B cell (primary cell): ENCODE measurements at regions not wholly inside any gene's neighbourhood (a gene's known extent, or its start where the extent isn't known, plus 50 kb on each side); places are given as distances from the start of the nearest gene placed in this dataset.

ENCODE experiments used
- ATAC-seq: fragments of 200-7000 bp; cut with Tn5 transposase; one replicate; pipeline ENCODE4 v1.10.0; 2021; ENCODE audit warnings: low read depth, mild to moderate bottlenecking, moderate number of reproducible peaks, moderate library complexity
- CTCF ChIA-PET: fragments of 350-600 bp; sonication (Branson Sonifier 250); formaldehyde crosslinking; loops from one replicate; lab custom pipeline; 2021; ENCODE audit warnings: antibody characterized with exemption, inconsistent platforms; lab: Charles Lee
- POLR2A ChIA-PET: fragments of 350-600 bp; sonication (Branson Sonifier 250); formaldehyde crosslinking; loops from one replicate; lab custom pipeline; 2021; ENCODE audit warnings: antibody characterized with exemption; lab: Charles Lee
- DNase-seq: peaks from one replicate; pipeline ENCODE4 v3.0.0; 2013
- H2AFZ ChIP-seq: 2 replicates; pipeline ENCODE4 v1.6.1; 2012; ENCODE audit warnings: mild to moderate bottlenecking, low read depth, low read length; ENCODE audit not compliant: insufficient read depth, poor library complexity, severe bottlenecking
- H3K27ac ChIP-seq, 2 donors: 1 replicate in 1 of 2; 2 replicates in 1 of 2; pipeline ENCODE4 v1.5.1; 2012 to 2013; ENCODE audit warnings: low read length in 2 of 2, mild to moderate bottlenecking in 2 of 2, moderate library complexity in 1 of 2
- H3K27me3 ChIP-seq, 4 experiments: fragments of 200-600 bp in 1 of 4; sonication (generic) in 1 of 4; replicated peaks in 1 of 4; 1 replicate in 2 of 4; 2 replicates in 2 of 4; pipeline versions ENCODE4 v1.6.1 to v1.7.0; 2013 to 2016; ENCODE audit warnings: low read length in 3 of 4, mild to moderate bottlenecking in 2 of 4, mixed read lengths in 1 of 4, moderate library complexity in 1 of 4; ENCODE audit not compliant: insufficient read depth in 4 of 4, control insufficient read depth in 3 of 4; ENCODE audit errors: control extremely low read depth in 1 of 4
- H3K36me3 ChIP-seq, 2 experiments: replicated peaks in 1 of 2; 1 replicate in 1 of 2; 2 replicates in 1 of 2; pipeline versions ENCODE4 v1.6.1 to v1.7.1; 2013; ENCODE audit warnings: low read length in 1 of 2; ENCODE audit not compliant: insufficient read depth in 2 of 2, control insufficient read depth in 1 of 2; ENCODE audit errors: control extremely low read depth in 1 of 2, extremely low read depth in 1 of 2
- H3K4me1 ChIP-seq, 2 donors: fragments of 200-600 bp in 1 of 2; sonication (generic) in 1 of 2; 1 replicate in 1 of 2; 2 replicates in 1 of 2; pipeline versions ENCODE4 v1.5.1 to v1.6.1; 2013 to 2017; ENCODE audit warnings: low read length in 2 of 2; ENCODE audit not compliant: control insufficient read depth in 2 of 2, insufficient read depth in 2 of 2
- H3K4me2 ChIP-seq: replicated peaks from 2 replicates; pipeline ENCODE3; 2012; ENCODE audit warnings: mild to moderate bottlenecking, low read depth, low read length; ENCODE audit not compliant: poor library complexity, severe bottlenecking
- H3K4me3 ChIP-seq, 5 experiments: fragments of 200-600 bp in 1 of 5; sonication (generic) in 1 of 5; 1 replicate in 3 of 5; 2 replicates in 2 of 5; pipeline versions ENCODE4 v1.5.1 to v1.7.0; 2011 to 2016; ENCODE audit warnings: low read length in 4 of 5, mild to moderate bottlenecking in 4 of 5, low read depth in 2 of 5, control low read depth in 1 of 5, moderate library complexity in 1 of 5; ENCODE audit not compliant: insufficient read depth in 1 of 5; ENCODE audit errors: control extremely low read depth in 1 of 5, extremely low read depth in 1 of 5
- H3K79me2 ChIP-seq: fragments of 200-600 bp; sonication (generic); one replicate; pipeline ENCODE4 v1.6.0; 2016; ENCODE audit warnings: low read length; ENCODE audit not compliant: control insufficient read depth, insufficient read depth
- H3K9ac ChIP-seq: fragments of 200-600 bp; sonication (generic); 2 replicates; pipeline ENCODE4 v1.6.1; 2017; ENCODE audit warnings: mild to moderate bottlenecking, low read length, moderate library complexity
- H3K9me3 ChIP-seq, 3 donors: one replicate each; pipeline versions ENCODE4 v1.6.1 to v1.7.1; 2013; ENCODE audit warnings: low read length in 2 of 3; ENCODE audit not compliant: control insufficient read depth in 2 of 3, insufficient read depth in 1 of 3; ENCODE audit errors: control extremely low read depth in 1 of 3
- H4K20me1 ChIP-seq: 2 replicates; pipeline ENCODE4 v1.6.0; 2012; ENCODE audit warnings: mild to moderate bottlenecking, low read length; ENCODE audit not compliant: insufficient read depth, control insufficient read depth, poor library complexity, severe bottlenecking
- H3K27ac Mint-ChIP-seq: one replicate; pipeline ENCODE4 v1.8.0; 2021; ENCODE audit warnings: mixed read lengths
- H3K27me3 Mint-ChIP-seq: one replicate; pipeline ENCODE4 v1.8.0; 2021; ENCODE audit warnings: mixed read lengths
- H3K4me1 Mint-ChIP-seq: one replicate; pipeline ENCODE4 v1.8.0; 2021; ENCODE audit warnings: mixed read lengths
- H3K4me3 Mint-ChIP-seq: one replicate; pipeline ENCODE4 v1.8.0; 2021; ENCODE audit warnings: mixed read lengths
- H3K9me3 Mint-ChIP-seq: one replicate; pipeline ENCODE4 v1.8.0; 2022; ENCODE audit warnings: mixed read lengths; ENCODE audit not compliant: insufficient read depth
- EZH2 ChIP-seq: IDR thresholded peaks from 2 replicates; pipeline ENCODE4 v1.6.1; 2012; ENCODE audit warnings: borderline replicate concordance, low read depth, mild to moderate bottlenecking, moderate library complexity, low read length; ENCODE audit not compliant: insufficient read depth, poor library complexity, severe bottlenecking
- WGBS: methylation state at CpG from one replicate; pipeline ENCODE4 v1.1.5; 2013; ENCODE audit warnings: missing lambda C conversion rate; ENCODE audit not compliant: insufficient coverage; 5-methylcytosine and 5-hydroxymethylcytosine counted together
- intact Hi-C: fragments of 100-400 bp; cut with micrococcal nuclease; formaldehyde crosslinking; loops from one replicate; pipeline ENCODE4 v1.10.0; 2022
- TF ChIP-seq, protein P1 (sequence below): fragments of 200-600 bp; IDR thresholded peaks from one replicate; pipeline ENCODE4 v1.8.0; 2022; ENCODE audit warnings: antibody characterized with exemption, mild to moderate bottlenecking

DNA sequence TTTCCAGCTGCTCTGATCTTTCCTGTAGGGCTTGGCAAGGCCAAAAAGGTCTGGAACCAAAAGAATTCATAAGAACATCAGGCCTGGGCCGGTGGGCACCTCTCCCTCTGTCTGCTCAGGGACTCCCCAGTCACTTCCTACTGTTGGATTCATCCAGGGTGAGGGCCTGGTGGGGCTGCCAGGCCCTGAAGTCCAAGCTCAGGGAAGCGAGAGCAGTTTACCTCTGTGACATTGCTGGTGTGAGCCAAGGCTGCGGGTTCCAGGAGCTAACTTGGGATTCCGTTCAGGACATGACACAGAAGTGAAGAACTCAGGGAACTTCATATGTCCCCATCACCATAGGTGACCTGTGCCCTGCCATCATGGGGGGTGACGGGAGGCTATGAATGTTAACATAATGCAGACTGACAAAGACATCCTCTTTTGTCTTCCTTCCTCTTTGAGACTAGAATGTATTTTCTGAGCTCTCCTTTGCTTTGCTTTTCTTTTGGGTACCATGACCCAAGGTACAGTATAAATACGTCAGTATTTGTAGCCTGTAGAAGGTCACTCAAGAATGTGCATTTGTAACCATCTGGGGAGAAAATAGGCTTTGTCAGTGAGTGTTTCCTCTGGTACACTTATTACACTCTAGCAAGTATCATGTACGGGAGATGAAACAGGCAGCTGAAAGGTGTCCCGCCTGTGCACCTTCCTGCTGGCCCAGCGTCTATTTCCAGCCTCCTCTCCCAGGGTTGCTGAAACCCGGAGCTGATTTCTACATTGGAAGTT, 130.5 kb upstream of the SLC1A4 start:
- ChIA-PET POLR2A (interaction anchor here (0.8 to 2.9 kb wide), 12 partner anchors 8 to 335 kb away, joined by 3 to 33 read pairs (median 4); partner anchors contain the start of genes AFTPH and SERTAD2), CTCF (interaction anchor here (0.7 to 9.0 kb wide), 18 partner anchors 8 to 528 kb away, joined by 3 to 138 read pairs (median 6); partner anchors contain the start of gene SERTAD2)
- H3K36me3 ChIP-seq: peaks cover 2 to 3% of the 10 kb centered on the region in 2 experiments
- peaks cover 0 to 5% (median 5%) of the 10 kb centered on the region in 3 donors for H3K9me3 ChIP-seq
- H3K79me2 ChIP-seq: peaks cover 85% of the 10 kb centered on the region
- H3K27me3 Mint-ChIP-seq: no peaks in the 10 kb centered on the region
- H2AFZ ChIP-seq: peak overlapping the region; percentile 79
- H3K4me3 Mint-ChIP-seq: peak overlapping the region; percentile 79
- peak overlapping the region; percentile 33 to 79 (median 63) for H3K4me3 ChIP-seq
- H3K4me2 ChIP-seq: peak overlapping the region; percentile 97
- H3K9me3 Mint-ChIP-seq: no peaks in the 10 kb centered on the region
- peak overlapping the region; percentile 69 for H3K9ac ChIP-seq
- H3K4me1 Mint-ChIP-seq: peaks cover 33% of the 10 kb centered on the region
- 52% methylated on average over 6 of the region's 10 CpGs for WGBS
- H3K27me3 ChIP-seq: no peaks in the 10 kb centered on the region
- DNase-seq (peak; percentile 72), ATAC-seq (peak; percentile 26)
- H3K27ac Mint-ChIP-seq: no peak overlapping the region
- H3K27ac ChIP-seq: peak overlapping the region; percentile 91 to 93
- TF ChIP-seq, protein P1, sequence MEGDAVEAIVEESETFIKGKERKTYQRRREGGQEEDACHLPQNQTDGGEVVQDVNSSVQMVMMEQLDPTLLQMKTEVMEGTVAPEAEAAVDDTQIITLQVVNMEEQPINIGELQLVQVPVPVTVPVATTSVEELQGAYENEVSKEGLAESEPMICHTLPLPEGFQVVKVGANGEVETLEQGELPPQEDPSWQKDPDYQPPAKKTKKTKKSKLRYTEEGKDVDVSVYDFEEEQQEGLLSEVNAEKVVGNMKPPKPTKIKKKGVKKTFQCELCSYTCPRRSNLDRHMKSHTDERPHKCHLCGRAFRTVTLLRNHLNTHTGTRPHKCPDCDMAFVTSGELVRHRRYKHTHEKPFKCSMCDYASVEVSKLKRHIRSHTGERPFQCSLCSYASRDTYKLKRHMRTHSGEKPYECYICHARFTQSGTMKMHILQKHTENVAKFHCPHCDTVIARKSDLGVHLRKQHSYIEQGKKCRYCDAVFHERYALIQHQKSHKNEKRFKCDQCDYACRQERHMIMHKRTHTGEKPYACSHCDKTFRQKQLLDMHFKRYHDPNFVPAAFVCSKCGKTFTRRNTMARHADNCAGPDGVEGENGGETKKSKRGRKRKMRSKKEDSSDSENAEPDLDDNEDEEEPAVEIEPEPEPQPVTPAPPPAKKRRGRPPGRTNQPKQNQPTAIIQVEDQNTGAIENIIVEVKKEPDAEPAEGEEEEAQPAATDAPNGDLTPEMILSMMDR: no peak
- no peak for TF ChIP-seq EZH2
- intact Hi-C loops: loop anchor here (1.0 to 2.0 kb wide), 2 partner anchors 20 to 128 kb away; no protein-coding TSS in a partner anchor
- H3K4me1 ChIP-seq: peaks cover 72 to 76% of the 10 kb centered on the region in 2 donors
- H4K20me1 ChIP-seq: no peaks in the 10 kb centered on the region
